Fibroblast of skin of left quadriceps (primary cell): ENCODE measurements at regions not wholly inside any gene's neighbourhood (a gene's known extent, or its start where the extent isn't known, plus 50 kb on each side); places are given as distances from the start of the nearest gene placed in this dataset.
"Not testable (repeated sequence)": the region's sequence is repeated elsewhere in the genome, so short reads cannot be mapped to it uniquely, and the experiment has no call there.

Experiments used
- DNase-seq, 2 experiments: peaks; one replicate each; pipeline ENCODE4 v3.0.0-alpha.2; 2013; ENCODE audit warnings: low read depth in 2 of 2

GRCh38 chr7:17437586-17437985, 139.1 kb downstream of the AHR start:
- no peak for DNase-seq

GRCh38 chr7:17440025-17440784, 141.8 kb downstream of the AHR start:
- DNase-seq, result not testable (repeated sequence)

DNA sequence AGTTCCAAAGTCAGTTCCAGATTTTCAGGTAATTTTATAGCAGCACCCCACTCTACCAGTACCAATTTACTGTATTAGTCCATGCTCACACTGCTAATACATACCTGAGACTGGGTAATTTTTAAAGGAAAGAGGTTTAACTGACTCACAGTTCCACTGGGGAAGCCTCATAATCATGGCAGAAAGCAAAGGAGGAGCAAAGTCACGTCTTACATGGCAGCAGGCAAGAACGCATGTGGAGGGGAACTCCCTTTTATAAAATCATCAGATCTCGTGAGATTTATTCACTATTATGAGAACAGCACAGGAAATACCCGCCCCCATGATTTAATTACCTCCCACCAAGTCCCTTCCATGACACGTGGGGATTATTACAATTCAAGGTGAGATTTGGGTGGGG, 142.4 kb downstream of the AHR start:
- DNase-seq, result no peak

DNA sequence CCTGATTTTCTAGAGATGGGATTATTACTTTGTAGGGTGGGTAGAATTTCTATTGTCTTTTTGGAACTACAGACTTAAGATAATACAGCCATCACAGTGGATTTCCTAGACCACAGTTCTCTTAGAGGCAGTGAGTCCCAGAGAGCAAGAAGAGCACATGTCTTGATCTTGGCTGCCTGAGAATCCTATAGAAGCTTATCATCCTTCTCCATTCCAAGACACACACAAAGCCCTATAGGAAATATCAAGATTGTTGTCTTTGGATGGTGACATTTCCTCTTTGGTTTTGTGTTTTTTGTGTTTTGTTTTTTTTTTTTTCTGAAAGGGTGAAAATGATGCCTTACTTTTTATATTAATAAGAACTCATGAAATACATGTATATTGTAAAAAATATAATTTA, 143.1 kb downstream of the AHR start:
- no peak for DNase-seq

DNA sequence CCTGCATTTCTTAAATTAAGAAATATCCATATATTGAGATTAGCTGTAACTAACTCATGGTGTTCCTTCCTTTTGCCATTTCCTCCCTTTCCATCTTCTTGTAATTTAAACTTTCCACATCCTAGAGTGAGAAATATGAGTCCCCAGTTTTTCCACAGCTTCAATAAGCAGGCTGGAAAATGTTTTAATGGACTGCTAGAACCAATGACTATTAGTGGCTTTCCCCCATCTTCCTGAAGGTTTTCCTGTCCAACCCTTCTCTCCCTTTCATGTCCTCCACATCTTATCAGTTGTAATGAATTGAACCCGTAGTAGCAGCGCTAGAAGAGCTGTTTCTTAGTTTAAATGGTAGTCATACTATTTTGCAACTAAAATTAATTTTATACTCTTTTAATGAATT, 145.7 kb downstream of the AHR start:
- DNase-seq, result no peak

GRCh38 chr7:17444673-17445072, 146.2 kb downstream of the AHR start:
- no peak for DNase-seq

DNA sequence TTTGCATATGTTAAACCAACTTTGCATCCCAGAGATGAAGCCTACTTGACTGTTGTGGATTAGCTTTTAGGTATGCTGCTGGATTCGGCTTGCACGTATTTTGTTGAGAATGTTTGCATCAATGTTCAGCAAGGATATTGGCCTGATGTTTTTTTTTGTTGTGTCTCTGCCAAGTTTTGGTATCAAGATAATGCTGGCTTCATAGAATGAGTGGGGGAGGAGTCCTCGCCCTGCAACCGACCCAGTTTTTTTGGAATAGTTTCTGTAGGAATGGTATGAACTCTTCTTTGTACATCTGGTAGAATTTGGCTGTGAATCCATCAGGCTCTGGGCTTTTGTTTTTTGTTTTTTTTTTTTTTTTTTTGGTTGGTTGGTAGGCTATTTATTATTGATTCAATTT, 147.9 kb downstream of the AHR start:
- DNase-seq, result no peak

DNA sequence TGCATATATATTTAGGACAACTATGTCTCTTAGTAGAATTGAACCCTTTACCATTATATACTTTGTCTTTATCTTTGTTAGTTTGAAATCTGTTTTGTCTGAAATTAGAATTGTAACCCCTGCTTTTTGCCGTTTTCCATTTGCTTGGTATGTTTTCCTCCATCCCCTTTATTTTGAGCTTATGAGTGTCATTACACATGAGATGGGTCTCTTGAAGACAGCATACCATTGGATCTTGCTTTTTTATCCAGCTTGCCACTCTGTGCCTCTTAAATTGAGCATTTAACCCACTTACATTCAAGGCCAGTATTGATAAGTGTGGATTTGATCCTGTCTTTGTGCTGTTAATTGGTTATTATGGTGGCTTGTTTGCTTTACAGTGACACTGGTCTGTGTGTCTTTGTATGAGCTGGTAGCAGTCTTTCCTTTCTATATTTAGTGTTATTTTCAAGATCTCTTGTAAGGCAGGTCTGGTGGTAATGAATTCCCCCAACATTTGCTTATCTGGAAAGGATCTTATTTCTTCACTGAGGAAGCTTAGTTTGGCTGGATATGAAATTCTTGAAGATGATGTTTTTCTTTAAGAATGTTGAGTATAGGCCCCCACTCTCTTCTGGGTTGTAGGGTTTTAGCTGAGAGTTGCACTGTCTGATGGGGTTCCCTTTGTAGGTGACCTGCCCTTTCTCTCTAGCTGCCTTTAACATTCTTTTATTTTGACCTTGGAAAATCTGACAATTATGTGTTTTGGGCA, 149.5 kb downstream of the AHR start:
- no peak for DNase-seq

- no peak for DNase-seq
Measured at GRCh38 chr7:17448479-17449423, 150.3 kb downstream of the AHR start.

DNA sequence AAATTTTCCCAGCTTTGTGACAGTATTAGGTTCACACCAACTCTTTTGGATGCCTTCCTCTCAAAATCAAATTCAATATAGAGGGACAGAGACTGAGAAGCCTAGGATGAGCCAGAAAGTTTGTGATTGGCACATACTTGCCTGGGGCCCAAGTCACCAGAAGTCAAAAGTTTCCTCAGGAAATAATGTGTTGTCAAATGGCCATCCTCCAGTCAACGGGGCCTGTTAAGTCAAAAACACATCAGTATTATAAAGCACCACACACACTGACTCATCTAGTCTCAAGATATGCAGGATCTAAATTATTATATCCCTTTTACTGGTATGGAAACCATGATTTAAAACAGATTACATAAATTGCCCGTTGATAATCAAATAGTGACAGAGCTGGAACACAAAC, 158.1 kb downstream of the AHR start:
- no peak for DNase-seq

- DNase-seq, result no peak
Measured at GRCh38 chr7:17460001-17460400, 161.5 kb downstream of the AHR start.

GRCh38 chr7:17460665-17461064, 162.2 kb downstream of the AHR start:
- no peak for DNase-seq

GRCh38 chr7:17462131-17462631, 163.7 kb downstream of the AHR start:
- peak; percentile 9 to 11 for DNase-seq

DNA sequence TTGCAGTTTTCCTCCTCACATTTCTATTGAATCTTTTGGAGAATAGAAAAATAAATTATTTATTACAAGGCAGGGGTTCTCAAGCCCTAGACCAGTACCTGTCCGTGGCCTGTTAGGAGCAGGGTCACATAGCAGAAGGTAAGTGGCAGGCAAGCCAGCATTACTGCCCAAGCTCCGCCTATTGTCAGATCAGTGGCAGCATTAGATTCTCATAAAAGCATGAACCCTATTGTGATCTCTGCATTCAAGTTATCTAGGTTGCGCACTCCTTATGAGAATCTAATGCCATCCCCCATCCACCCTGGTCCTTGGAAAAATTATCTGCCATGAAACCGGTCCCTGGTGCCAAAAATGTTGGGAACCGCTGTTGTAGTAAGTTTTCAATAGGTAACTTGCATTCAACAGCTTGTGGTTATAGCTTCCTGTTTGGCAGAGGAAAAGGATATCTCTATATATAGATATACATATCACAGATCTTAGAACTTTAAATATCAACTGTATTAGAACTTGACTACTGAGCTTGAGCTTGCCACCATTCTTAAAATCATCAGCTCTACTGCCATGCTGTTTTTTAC, 165.1 kb downstream of the AHR start:
- no peak for DNase-seq

DNA sequence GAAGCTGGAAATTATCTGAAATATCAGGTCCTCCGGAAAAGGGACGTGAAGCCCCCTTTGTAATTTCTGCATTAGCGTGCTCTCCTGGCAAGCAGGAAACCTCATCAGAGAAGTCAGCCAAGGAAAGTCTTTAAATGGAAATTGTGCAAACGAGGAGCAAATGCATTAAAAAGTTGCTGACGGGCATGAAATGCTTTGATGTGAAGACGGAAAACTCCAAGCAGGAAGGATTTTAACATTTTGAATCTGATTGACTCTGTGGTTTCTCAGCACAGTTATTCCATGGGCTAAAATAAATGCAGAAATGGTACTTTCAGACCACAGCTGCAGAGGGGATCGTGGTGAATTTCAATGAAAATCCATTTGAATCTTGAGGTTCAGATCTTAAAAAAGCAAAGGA, 167.8 kb downstream of the AHR start:
- no peak for DNase-seq

DNA sequence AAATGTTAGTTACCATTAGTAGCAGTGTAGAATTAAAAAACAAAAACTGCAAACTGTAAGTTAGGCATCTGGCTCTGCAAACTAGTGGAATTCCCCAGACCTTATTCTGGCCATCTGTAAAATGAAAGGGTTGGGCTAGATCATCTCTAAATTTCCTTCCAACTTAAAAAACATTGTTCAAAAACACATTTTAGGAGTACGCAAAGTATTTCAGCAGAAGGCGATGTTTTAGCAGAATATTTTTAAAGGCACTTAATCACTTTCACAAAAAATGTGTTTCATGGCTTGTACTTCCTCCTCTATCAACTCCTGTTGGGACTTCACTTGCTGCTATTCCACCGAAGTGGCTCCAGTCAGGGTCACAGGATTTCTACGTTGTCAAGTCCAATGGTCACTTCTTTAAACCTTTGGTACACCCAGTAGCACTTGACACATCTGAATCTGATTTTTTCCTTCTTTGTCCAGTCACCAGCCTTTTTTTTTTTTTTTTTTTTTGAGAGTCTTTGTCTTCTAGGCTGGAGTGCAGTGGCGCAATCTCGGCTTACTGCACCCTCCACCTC, 169.0 kb downstream of the AHR start:
- no peak for DNase-seq

DNA sequence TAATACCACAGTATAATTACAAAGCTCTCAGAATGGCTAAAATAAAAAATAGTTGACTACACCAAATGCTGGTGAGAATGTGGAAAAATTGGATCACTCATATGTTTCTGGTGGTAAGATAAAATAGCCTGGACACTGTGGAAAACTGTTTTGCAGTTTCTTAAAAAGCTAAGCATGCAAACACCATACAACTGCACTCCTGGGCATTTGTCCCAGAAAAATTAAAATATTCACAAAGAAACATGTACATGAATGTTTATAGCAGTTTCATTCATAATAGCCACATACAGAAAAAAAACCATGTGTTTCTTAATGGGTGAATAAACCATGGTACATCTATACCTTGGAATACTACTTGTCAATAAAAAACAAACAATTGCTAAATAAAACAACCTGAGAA, 172.9 kb downstream of the AHR start:
- no peak for DNase-seq

DNA sequence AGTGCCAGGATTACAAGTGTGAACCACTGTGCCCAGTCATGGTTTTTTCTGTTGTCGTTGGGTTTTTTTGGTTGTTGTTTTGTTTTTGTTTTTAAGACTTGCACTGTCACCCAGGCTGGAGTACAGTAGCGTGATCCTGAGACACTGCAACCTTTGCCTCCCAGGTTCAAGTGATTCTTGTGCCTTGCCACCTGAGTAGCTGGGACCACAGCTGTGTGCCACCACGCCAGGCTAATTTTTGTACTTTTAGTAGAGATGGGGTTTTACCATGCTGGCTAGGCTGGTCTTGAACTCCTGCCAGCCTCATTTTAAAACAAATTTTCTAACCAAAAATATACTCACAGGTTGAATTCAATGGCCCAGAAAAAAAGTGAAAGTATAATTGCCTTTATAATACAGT, 174.1 kb downstream of the AHR start:
- no peak for DNase-seq

DNA sequence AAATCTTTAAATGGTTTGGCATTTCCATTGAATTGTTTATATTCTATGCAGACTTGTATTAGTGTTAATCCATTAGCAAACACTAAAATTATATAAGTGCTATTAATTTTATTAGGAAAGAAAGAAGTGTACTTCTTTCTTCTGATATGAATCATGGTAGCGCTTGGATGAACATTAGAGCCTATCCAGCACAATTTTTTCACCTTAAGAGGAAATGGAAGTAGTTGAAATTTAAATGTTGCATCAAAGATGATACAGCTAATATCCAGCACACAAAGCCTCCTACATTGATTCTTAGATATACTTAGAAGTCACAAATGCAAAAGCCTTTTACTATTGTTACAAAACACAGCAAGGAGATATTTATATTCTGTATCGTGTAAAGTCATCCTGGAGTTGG, 174.5 kb downstream of the AHR start:
- DNase-seq, result no peak

- no peak for DNase-seq
Measured at GRCh38 chr7:17474724-17475344, 176.4 kb downstream of the AHR start.

DNA sequence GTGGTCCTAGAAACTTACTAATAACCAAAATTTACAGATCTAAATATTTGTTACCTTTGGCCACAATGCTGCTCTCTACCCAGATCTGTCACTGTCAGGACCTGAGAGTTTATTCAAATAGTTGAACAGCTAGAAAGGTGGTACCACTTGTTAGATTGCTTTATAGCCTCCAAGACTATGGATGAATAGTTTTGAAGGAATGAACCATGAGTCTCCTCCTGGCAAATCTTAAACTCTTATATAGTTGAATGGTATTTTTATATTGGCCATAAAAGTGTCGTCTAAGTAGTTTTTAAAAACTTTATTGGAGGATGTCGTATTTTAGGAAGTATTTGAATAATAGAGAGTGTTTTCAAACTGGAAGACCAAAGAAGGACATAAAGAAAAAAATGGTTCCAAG, 178.7 kb downstream of the AHR start:
- DNase-seq, result no peak
